H1 (cell line): ENCODE measurements at regions not wholly inside any gene's neighbourhood (a gene's known extent, or its start where the extent isn't known, plus 50 kb on each side); places are given as distances from the start of the nearest gene placed in this dataset.

Experiments used
- CTCF ChIA-PET: fragments of 300-600 bp; sonication (Branson Sonifier 250); formaldehyde crosslinking; loops from one replicate; lab custom pipeline; 2021; ENCODE audit not compliant: partially characterized antibody; lab: Charles Lee
- POLR2A ChIA-PET: fragments of 300-600 bp; sonication (Branson Sonifier 250); formaldehyde crosslinking; loops from one replicate; lab custom pipeline; 2021; ENCODE audit warnings: inconsistent platforms; ENCODE audit not compliant: partially characterized antibody; lab: Charles Lee
- DNase-seq, 2 experiments: peaks; one replicate each; pipeline versions ENCODE4 v3.0.0 to v3.0.0-alpha.2; 2010 to 2022; ENCODE audit warnings: low spot score in 2 of 2, low read depth in 1 of 2, mixed read lengths in 1 of 2
- FAIRE-seq: peaks from 2 replicates; lab custom pipeline; 2011; peaks lifted over from hg19 to GRCh38; lab: Jason Lieb, UNC
- H2AFZ ChIP-seq: 2 replicates; pipeline ENCODE4 v1.8.1; 2012; ENCODE audit warnings: low read length, inconsistent platforms
- H2AK5ac ChIP-seq: 2 replicates; pipeline ENCODE4 v1.6.1; 2013; ENCODE audit warnings: low read depth, low read length
- H2BK120ac ChIP-seq: replicated peaks from 2 replicates; pipeline ENCODE3; 2013; ENCODE audit warnings: low read depth, low read length, inconsistent platforms
- H2BK12ac ChIP-seq: 2 replicates; pipeline ENCODE4 v1.6.1; 2013; ENCODE audit warnings: low read depth, low read length
- H2BK15ac ChIP-seq: 2 replicates; pipeline ENCODE4 v1.6.1; 2013; ENCODE audit warnings: low read length
- H2BK20ac ChIP-seq: 2 replicates; pipeline ENCODE4 v1.6.1; 2013; ENCODE audit warnings: low read length
- H2BK5ac ChIP-seq: 2 replicates; pipeline ENCODE4 v1.6.1; 2013; ENCODE audit warnings: low read depth, low read length
- H3K14ac ChIP-seq: 2 replicates; pipeline ENCODE4 v1.6.1; 2013; ENCODE audit warnings: inconsistent platforms; ENCODE audit not compliant: insufficient read length
- H3K18ac ChIP-seq: 2 replicates; pipeline ENCODE4 v1.6.1; 2013; ENCODE audit warnings: low read length; ENCODE audit errors: extremely low read depth
- H3K23ac ChIP-seq: 2 replicates; pipeline ENCODE4 v1.6.1; 2013; ENCODE audit warnings: inconsistent platforms; ENCODE audit not compliant: insufficient read length
- H3K23me2 ChIP-seq: 2 replicates; pipeline ENCODE4 v1.6.1; 2013; ENCODE audit warnings: low read depth, low read length
- H3K27ac ChIP-seq: 2 replicates; pipeline ENCODE4 v1.6.1; 2011; ENCODE audit warnings: low read depth, low read length, inconsistent platforms
- H3K27me3 ChIP-seq, 4 experiments: replicated peaks in 1 of 4; 1 replicate in 1 of 4; 2 replicates in 3 of 4; pipeline versions ENCODE4 v1.6.1 to v1.8.1; 2011 to 2013; ENCODE audit warnings: low read length in 3 of 4, mild to moderate bottlenecking in 3 of 4, inconsistent platforms in 2 of 4, mixed read lengths in 2 of 4, moderate library complexity in 1 of 4; ENCODE audit not compliant: control insufficient read depth in 3 of 4, insufficient read depth in 3 of 4; ENCODE audit errors: extremely low read depth in 1 of 4
- H3K36me3 ChIP-seq, 4 experiments: 2 replicates each; pipeline versions ENCODE4 v1.6.1 to v1.8.1; 2011 to 2013; ENCODE audit warnings: mild to moderate bottlenecking in 4 of 4, low read length in 3 of 4, moderate library complexity in 2 of 4, control low read depth in 1 of 4, inconsistent platforms in 1 of 4; ENCODE audit not compliant: insufficient read depth in 4 of 4, control insufficient read depth in 2 of 4
- H3K4ac ChIP-seq: replicated peaks from 2 replicates; pipeline ENCODE3; 2013; ENCODE audit warnings: low read length, low read depth, mixed read lengths, inconsistent platforms; ENCODE audit not compliant: insufficient read length
- H3K4me1 ChIP-seq, 4 experiments: replicated peaks in 1 of 4; 1 replicate in 1 of 4; 2 replicates in 3 of 4; pipeline versions ENCODE4 v1.6.1 to v1.8.1; 2011 to 2013; ENCODE audit warnings: low read length in 3 of 4, inconsistent platforms in 2 of 4, mixed read lengths in 1 of 4; ENCODE audit not compliant: insufficient read depth in 4 of 4, control insufficient read depth in 3 of 4
- H3K4me2 ChIP-seq, 2 experiments: 2 replicates each; pipeline versions ENCODE4 v1.6.1 to v1.8.1; 2011 to 2013; ENCODE audit warnings: low read depth in 2 of 2, low read length in 2 of 2, control low read depth in 1 of 2, inconsistent platforms in 1 of 2, mild to moderate bottlenecking in 1 of 2; ENCODE audit not compliant: insufficient read depth in 1 of 2
- H3K4me3 ChIP-seq, 4 experiments: fragments of 200-600, 300-600 bp in 1 of 4; sonication (generic), shearing (Covaris generic), sonication (Bioruptor Twin) in 1 of 4; 2 replicates each; pipeline versions ENCODE4 v1.5.1 to v1.8.1; 2011 to 2016; ENCODE audit warnings: low read length in 4 of 4, low read depth in 3 of 4, control low read depth in 2 of 4, inconsistent platforms in 2 of 4, mild to moderate bottlenecking in 2 of 4, mixed read lengths in 1 of 4, moderate library complexity in 1 of 4; ENCODE audit not compliant: insufficient read depth in 2 of 4; ENCODE audit errors: extremely low read depth in 1 of 4
- H3K56ac ChIP-seq: replicated peaks from 2 replicates; pipeline ENCODE3; 2013; ENCODE audit warnings: low read depth, mild to moderate bottlenecking, mixed read lengths, low read length, inconsistent platforms; ENCODE audit not compliant: insufficient read length
- H3K79me1 ChIP-seq: 2 replicates; pipeline ENCODE4 v1.6.1; 2013; ENCODE audit warnings: low read depth, low read length, control low read depth
- H3K79me2 ChIP-seq, 2 experiments: 2 replicates each; pipeline versions ENCODE4 v1.6.1 to v1.8.1; 2012 to 2013; ENCODE audit warnings: low read length in 2 of 2, mild to moderate bottlenecking in 2 of 2, inconsistent platforms in 1 of 2; ENCODE audit not compliant: insufficient read depth in 2 of 2, control insufficient read depth in 1 of 2
- H3K9ac ChIP-seq, 4 experiments: replicated peaks in 1 of 4; 1 replicate in 1 of 4; 2 replicates in 3 of 4; pipeline versions ENCODE4 v1.6.1 to v1.8.1; 2011 to 2013; ENCODE audit warnings: low read depth in 3 of 4, low read length in 3 of 4, control low read depth in 2 of 4, mild to moderate bottlenecking in 2 of 4, moderate library complexity in 2 of 4, inconsistent platforms in 1 of 4; ENCODE audit errors: extremely low read depth in 1 of 4
- H3K9me3 ChIP-seq, 2 experiments: 2 replicates each; pipeline versions ENCODE4 v1.6.1 to v1.8.1; 2012 to 2013; ENCODE audit warnings: mild to moderate bottlenecking in 2 of 2, moderate library complexity in 2 of 2, control low read depth in 1 of 2, inconsistent platforms in 1 of 2, low read depth in 1 of 2, low read length in 1 of 2, mixed read lengths in 1 of 2; ENCODE audit not compliant: insufficient read depth in 2 of 2
- H4K20me1 ChIP-seq, 2 experiments: replicated peaks in 1 of 2; 2 replicates each; pipeline versions ENCODE3 to v1.8.1; 2011 to 2013; ENCODE audit warnings: inconsistent platforms in 2 of 2, low read length in 2 of 2, mild to moderate bottlenecking in 1 of 2; ENCODE audit not compliant: insufficient read depth in 2 of 2, control insufficient read depth in 1 of 2
- H4K5ac ChIP-seq: 2 replicates; pipeline ENCODE4 v1.6.1; 2013; ENCODE audit warnings: low read length, low read depth, mixed read lengths, inconsistent platforms; ENCODE audit not compliant: insufficient read length
- H4K8ac ChIP-seq: 2 replicates; pipeline ENCODE4 v1.8.0; 2013; ENCODE audit warnings: mild to moderate bottlenecking, moderate library complexity, low read length, inconsistent platforms; ENCODE audit not compliant: insufficient read depth; ENCODE audit errors: extremely low read depth
- H4K91ac ChIP-seq: replicated peaks from 2 replicates; pipeline ENCODE3; 2013; ENCODE audit warnings: low read length, mixed read lengths, inconsistent platforms; ENCODE audit not compliant: insufficient read length
- ATF3 ChIP-seq: IDR thresholded peaks from 2 replicates; pipeline ENCODE4 v1.6.1; 2011; ENCODE audit warnings: low read depth, mild to moderate bottlenecking, low read length; ENCODE audit not compliant: insufficient read depth
- BCL11A ChIP-seq, 2 experiments: IDR thresholded peaks; one replicate each; pipeline ENCODE4 v1.6.1; 2011; ENCODE audit warnings: low read depth in 2 of 2, low read length in 2 of 2, mild to moderate bottlenecking in 2 of 2
- CTBP2 ChIP-seq: IDR thresholded peaks from 2 replicates; pipeline ENCODE4 v1.7.0; 2011; ENCODE audit warnings: borderline replicate concordance, mild to moderate bottlenecking, moderate library complexity, mixed read lengths, low read length; ENCODE audit not compliant: insufficient read depth, insufficient read length
- CTCF ChIP-seq, 3 experiments: IDR thresholded peaks; 1 replicate in 2 of 3; 2 replicates in 1 of 3; pipeline versions ENCODE4 v1.5.1 to v1.6.1; 2011; ENCODE audit warnings: low read length in 3 of 3, mild to moderate bottlenecking in 3 of 3, inconsistent platforms in 2 of 3, low read depth in 1 of 3, moderate library complexity in 1 of 3; ENCODE audit not compliant: insufficient read depth in 1 of 3; ENCODE audit errors: control extremely low read depth in 1 of 3
- HDAC2 ChIP-seq, 2 experiments: fragments of 300-600 bp in 1 of 2; sonication (generic) in 1 of 2; IDR thresholded peaks; 2 replicates each; pipeline ENCODE4 v1.6.1; 2011 to 2012; ENCODE audit warnings: low read depth in 2 of 2, low read length in 2 of 2, mild to moderate bottlenecking in 2 of 2, moderate library complexity in 2 of 2, borderline replicate concordance in 1 of 2, inconsistent platforms in 1 of 2
- POU5F1 ChIP-seq: IDR thresholded peaks from 2 replicates; pipeline ENCODE4 v1.6.1; 2011; ENCODE audit warnings: low read depth, mild to moderate bottlenecking, low read length, moderate library complexity
- RAD21 ChIP-seq, 2 experiments: IDR thresholded peaks in 1 of 2; conservative IDR thresholded peaks in 1 of 2; 2 replicates each; pipeline ENCODE4 v1.6.1; 2011; ENCODE audit warnings: low read depth in 2 of 2, low read length in 2 of 2, improper control_type of control experiment in 1 of 2, inconsistent platforms in 1 of 2, mild to moderate bottlenecking in 1 of 2, moderate library complexity in 1 of 2
- SAP30 ChIP-seq: fragments of 300-600 bp; sonication (generic); IDR thresholded peaks from 2 replicates; pipeline ENCODE4 v1.7.1; 2012; ENCODE audit warnings: low read length, moderate library complexity, mild to moderate bottlenecking, inconsistent platforms; ENCODE audit not compliant: insufficient read depth, insufficient replicate concordance
- TEAD4 ChIP-seq: IDR thresholded peaks from 2 replicates; pipeline ENCODE4 v1.6.1; 2012; ENCODE audit warnings: low read depth, low read length, inconsistent platforms, mixed read lengths
- WGBS, 2 experiments: shearing (Covaris generic) in 1 of 2; methylation state at CpG; one replicate each; pipeline versions ENCODE4 v1.1.6 to v1.1.7; 2013 to 2015; ENCODE audit warnings: low lambda C conversion rate in 2 of 2, mixed read lengths in 2 of 2, inconsistent platforms in 1 of 2, low coverage in 1 of 2, missing lambda C conversion rate in 1 of 2; ENCODE audit not compliant: insufficient replicate concordance in 2 of 2, insufficient coverage in 1 of 2, insufficient read length in 1 of 2; ENCODE audit errors: extremely low coverage in 1 of 2, missing lambda C conversion rate in 1 of 2; 5-methylcytosine and 5-hydroxymethylcytosine counted together

GRCh38 chr3:74387111-74387735 lies 227.2 kb downstream of the CNTN3 start:
- Histone ChIP-seq H2BK12ac (no peak overlapping the region), H3K4me3 (no peak overlapping the region), H2AK5ac (no peak overlapping the region), H3K4me2 (no peak overlapping the region), H2BK20ac (no peak overlapping the region), H3K9ac (no peak overlapping the region), H3K79me2 (no peaks in the 10 kb centered on the region), H3K9me3 (no peaks in the 10 kb centered on the region), H3K18ac (no peak overlapping the region), H2BK120ac (no peak overlapping the region), H3K27me3 (no peaks in the 10 kb centered on the region), H3K14ac (no peak overlapping the region), H4K5ac (no peak overlapping the region), H3K23me2 (no peaks in the 10 kb centered on the region), H4K91ac (no peak overlapping the region), H2BK5ac (no peak overlapping the region), H2BK15ac (no peak overlapping the region), H3K4me1 (peaks cover 0 to 3% (median under 1%) of the 10 kb centered on the region in 4 experiments; a peak in 1 of 7 replicates), H4K8ac (no peak overlapping the region), H4K20me1 (no peaks in the 10 kb centered on the region), H2AFZ (no peak overlapping the region), H3K36me3 (no peaks in the 10 kb centered on the region), H3K23ac (no peak overlapping the region), H3K27ac (no peak overlapping the region), H3K4ac (no peak overlapping the region), H3K79me1 (no peaks in the 10 kb centered on the region), H3K56ac (no peak overlapping the region)
- WGBS, 2 experiments, result 88% methylated on average over 2 of the region's 2 CpGs; no CpG with 5 or more reads in 1 of the 2 experiments
- FAIRE-seq (no peak), DNase-seq (no peak)
- ChIA-PET POLR2A (no interaction called here), CTCF (interaction anchor here (0.9 kb wide), 1 partner anchor 10 kb away, joined by 3 read pairs; no protein-coding TSS in a partner anchor)
- TF ChIP-seq SAP30 (no peak), TEAD4 (no peak), BCL11A (IDR thresholded peaks at IDR 0.05; ENCODE audit: low read depth in 2 of 2, low read length in 2 of 2) (no peak), CTCF (IDR thresholded peaks at IDR 0.05; ENCODE audit: control extremely low read depth in 1 of 3, insufficient read depth in 1 of 3, low read depth in 1 of 3, low read length in 3 of 3) (no peak), POU5F1 (no peak), ATF3 (no peak), CTBP2 (no peak), RAD21 (IDR thresholded peaks at IDR 0.05 in 1 of 2, conservative IDR thresholded peaks at IDR 0.05 in 1 of 2; ENCODE audit: low read depth in 2 of 2, low read length in 2 of 2) (no peak), HDAC2 (IDR thresholded peaks at IDR 0.05; ENCODE audit: borderline replicate concordance in 1 of 2, low read depth in 2 of 2, low read length in 2 of 2) (no peak)
